HK-2 (cell line): ENCODE measurements at regions not wholly inside any gene's neighbourhood (a gene's known extent, or its start where the extent isn't known, plus 50 kb on each side); places are given as distances from the start of the nearest gene placed in this dataset.
A peak's percentile ranks its signal among the peaks of the same experiment; 100 is the strongest.

ENCODE experiments used
- DNase-seq: peaks from one replicate; pipeline ENCODE4 v3.0.0-alpha.2; 2018; ENCODE audit not compliant: unreplicated experiment

DNA sequence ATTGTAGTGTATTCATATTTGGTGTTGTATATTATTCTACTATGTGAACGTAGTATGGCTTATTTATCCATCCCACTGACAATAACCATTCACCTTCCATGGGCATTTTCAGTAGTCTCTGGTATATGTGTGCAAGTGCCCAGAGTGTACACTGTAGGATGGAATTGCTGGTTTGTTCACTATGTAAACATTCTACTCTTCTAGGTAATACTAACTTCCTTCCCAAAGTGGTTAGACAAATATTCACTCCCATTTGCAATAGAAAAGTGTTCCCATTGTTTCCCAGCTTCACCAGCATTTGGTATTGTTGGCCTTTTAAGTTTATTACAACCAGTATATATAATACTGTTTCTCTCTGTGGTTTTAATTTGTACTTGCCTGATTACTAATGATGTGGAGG is 153.7 kb downstream of the C7orf25 start:
- DNase-seq, result no peak

DNA sequence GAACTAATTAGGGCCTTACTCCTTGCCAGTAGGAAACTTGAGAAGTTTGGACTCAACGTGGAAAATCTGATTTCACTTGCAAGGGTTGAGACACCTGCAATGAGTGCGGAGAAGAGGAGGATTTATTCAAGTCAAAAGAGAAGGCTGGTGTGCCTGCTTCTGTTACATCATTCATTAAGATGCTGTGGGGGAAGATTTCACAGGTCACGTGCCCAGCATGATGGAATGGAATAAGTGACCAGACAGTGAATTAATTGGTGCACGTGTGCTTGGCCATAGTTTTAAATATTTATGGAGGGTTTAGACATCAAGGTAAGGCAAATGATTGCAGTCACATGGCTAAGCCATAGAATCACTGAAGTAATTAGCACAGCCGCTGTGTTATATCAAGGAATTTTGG is 155.0 kb downstream of the C7orf25 start:
- no peak for DNase-seq

DNA sequence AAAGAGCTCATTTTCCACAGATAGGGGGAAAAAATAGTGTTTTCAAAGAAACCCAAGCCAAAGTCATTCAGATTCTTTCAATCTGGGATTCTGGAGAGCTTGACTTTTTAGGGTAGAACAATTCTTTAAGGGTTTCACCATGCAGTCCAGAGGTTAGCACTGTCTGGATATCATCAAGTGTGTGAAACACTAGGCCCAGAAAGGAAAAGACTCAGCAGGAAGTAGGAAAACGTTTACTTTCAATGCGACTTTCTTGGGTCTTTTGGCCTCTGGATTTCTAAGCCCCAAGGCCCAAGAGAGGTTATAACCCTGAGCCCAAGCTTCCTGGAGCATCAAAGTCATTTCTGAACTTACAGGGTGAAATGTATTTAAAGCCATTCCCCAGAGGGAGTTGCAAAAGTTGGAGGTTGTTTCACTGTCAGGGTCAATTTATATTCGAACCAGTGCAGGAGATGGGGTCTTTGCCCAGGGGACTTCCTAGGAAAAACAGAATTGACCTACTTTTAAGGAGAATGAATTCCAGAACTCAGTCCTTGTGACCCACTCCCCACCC is 158.0 kb downstream of the C7orf25 start:
- DNase-seq, result no peak

DNA sequence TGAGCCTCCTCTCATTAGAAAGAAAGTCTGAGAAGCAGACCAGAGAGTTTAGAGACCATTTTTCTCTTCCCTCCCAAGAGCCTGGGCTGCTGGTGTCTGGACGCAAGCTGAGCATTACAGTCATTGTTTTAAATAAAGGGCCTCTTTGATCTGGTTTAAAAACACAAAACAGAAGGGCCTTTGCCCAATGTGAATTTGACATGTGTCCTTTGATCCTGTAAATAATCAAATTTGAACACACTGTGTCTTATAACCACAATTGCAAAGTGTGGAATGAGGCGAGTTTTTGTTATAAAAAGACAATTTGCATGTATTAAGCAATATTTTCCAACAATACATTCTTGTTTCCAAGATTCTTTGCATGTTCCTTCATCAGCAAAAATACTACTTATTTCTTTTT is 158.5 kb downstream of the C7orf25 start:
- no peak for DNase-seq

DNA sequence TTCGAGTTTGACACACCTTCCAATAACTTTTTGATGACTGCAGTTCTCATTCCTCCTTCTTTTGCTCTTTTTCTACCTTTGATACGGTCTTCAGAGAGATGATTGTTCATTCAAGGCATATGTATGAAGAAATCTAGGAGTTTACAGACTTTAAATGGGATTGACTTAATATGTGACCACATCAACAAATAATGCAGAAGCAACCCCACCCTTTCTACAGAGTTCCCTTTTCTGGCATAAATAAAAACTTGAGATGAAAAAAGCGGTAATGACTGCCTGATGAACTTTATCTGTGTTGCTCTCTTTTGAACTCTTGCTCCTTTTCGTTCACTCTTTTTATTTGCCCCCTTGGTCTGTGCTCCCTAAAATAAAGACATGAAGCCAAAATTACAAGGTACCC is 161.7 kb downstream of the C7orf25 start:
- no peak for DNase-seq

DNA sequence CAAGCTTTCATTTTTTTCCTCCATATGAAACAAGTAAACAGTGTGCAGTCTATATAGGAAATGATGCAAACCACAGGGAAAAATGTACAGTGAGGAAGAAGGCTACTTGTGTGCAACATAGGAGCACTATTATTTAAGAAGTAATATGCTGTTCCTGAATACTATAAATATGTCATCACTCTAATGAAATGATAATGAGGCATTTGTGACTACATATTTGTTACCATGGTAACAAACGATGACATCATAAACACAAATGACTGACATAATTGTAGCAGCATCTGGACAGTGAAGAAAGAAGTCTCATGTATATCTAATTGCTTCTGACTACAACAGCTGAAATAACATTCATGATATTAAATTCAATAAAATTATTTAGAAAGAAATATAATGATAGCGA is 164.8 kb downstream of the C7orf25 start:
- DNase-seq, result no peak

DNA sequence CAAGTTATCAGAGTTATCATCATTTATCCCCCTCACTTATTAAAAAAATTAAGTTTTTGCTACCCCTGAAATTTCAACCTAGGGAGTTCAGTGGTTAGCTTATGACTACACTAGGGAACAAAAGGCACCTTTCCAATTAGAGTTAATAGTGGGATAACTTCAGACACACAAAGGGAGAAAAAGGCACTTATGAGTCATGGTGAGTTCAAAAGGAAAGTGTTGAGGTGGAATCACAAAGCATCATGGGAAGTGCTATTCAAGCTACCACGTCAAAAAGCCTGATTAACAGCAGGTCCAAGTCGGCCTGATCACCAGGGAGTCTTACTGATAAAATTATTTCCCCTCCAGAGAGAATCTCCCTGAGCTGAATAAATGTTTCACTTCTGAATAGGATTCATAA is 165.7 kb downstream of the C7orf25 start:
- no peak for DNase-seq

DNA sequence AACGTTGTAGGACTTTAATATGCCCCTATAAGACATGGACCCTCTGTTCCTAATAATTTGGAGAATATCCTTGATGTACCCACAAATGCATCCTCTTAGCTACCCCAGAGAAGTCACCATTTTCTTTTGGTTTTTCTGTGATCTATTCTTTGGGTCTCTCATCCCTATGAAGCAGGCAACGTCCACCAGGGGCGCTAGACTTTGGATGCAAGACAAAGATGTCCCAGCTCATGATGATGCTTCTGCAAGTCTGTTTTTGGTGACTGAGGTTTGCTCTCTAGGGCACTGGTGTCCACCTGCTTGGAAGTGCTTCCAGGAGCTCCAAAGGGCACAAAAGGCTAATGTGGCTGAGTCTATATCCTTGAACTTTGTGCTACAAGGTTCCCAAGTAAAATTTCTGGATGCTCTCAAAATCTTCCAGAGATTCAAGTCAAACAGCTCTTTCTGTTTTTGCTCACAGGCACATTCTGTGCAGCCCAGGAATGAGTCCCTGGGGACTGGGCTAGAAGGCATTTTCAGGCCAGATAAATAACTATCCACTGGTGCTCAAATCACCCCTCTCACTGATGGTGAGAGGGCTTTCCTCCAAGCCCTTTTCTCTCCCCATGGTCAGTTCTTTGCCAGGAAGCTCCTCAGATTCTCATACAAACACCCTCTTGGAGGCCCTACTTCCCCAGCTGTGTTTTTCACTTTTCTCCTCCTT is 166.4 kb downstream of the C7orf25 start:
- DNase-seq, result peak; percentile 16

DNA sequence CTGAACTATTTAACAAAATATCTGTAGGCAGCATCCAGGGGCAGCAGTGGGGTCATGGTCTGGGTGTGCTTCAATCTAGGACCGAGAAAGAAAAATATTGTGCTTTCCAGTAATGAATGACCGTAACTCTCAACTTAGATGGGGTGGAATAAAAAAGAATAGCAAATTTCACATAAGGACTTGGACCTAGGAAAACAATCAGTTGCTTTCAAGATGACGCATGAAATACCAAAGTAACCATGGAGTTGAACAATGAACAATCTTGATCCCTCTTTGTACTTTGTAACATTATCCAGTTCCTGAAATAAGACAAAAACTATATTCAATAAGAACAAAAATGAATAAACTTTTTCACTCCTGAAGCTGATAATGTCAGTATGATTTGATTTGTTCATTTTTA is 167.1 kb downstream of the C7orf25 start:
- DNase-seq, result no peak

DNA sequence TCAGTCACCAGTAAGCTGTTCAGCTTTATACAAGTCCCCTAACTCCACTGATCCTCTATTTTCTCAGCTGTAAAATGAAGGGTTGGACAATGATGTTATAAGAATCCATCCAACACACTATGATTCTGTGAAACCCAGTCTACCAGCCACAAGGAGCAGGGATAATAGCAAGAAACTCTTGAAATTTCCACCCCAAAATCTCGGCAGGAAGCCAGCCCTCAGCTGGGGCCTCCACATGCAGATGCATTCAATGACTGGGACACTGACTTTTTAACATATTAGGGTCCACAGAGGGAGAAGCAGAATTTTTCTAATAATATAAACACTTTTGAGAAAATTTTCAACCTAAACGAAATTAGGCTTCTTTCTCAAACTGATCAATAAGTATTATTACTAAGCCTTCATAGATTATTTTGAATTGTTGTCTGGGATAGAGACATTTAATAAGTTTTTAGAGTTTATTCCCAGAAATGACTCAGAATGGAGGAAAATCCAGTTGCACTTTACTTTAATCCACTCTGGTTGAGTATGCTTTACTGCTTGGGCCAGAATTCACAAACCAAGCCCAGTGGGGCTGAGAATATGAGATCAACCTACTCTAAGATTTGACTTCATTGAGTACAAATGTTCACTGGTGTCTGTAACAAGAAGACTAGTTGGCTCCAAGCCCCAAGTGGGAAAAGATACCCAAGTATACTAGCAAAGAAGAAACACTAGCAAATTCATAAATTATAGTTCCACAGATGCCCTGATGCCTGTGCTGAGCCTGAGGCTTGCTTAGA is 168.6 kb downstream of the C7orf25 start:
- DNase-seq, result no peak

DNA sequence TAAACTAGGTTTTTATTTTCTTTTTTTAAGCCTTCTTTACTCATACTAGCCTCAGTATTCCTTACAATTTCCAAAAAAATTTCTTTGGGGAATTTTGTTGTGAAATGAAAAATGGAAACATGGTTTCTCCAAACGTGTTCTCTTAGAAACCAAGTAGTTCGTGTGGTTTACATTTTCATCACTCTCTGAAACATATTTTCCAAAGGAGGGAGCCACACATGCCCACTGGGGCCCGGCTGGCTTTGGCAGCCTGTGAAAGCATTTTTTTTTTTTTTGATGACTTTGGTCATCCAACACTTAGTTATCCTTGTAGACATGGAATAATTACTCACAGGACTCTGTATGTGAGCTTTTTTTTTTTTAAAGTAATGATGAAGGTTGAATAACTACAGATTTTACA is 169.6 kb downstream of the C7orf25 start:
- DNase-seq, result no peak

DNA sequence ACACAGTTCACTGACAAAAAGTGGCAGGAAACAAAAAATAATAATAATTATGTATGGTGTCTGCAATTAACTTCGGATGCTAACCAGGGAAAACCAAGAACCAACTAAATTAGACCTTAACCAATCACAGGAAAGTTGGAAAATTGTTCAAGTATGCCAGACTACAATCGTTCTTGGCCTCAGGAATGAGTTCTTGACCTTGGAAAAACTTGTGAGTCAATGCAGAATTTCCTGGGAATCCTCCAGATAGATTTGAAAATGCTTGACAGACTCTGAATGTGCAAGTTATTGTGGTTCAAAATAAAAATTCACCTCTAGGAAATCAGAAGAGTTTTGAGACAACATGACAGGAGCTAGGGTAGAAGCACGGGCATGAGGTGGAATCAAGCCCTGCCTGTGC is 171.5 kb downstream of the C7orf25 start:
- no peak for DNase-seq

DNA sequence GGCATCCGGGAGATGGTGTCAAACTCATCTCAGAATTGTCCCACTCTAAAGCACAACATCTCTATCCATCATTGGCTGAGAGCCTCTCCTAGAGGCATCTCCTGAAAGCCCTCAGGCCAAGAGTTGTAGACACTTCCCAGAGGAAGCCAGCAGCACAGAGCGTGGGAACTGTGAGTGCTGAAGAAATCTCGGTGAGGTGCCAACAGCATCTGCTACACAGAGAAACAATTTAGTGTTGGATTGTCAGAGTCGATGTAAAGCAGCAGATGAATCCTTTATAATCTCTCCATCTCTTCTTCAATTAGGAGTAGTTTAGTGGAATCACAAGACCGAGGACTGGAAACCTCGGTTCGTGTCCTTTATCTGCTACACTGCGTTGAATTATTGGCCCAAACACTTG is 172.2 kb downstream of the C7orf25 start:
- no peak for DNase-seq

DNA sequence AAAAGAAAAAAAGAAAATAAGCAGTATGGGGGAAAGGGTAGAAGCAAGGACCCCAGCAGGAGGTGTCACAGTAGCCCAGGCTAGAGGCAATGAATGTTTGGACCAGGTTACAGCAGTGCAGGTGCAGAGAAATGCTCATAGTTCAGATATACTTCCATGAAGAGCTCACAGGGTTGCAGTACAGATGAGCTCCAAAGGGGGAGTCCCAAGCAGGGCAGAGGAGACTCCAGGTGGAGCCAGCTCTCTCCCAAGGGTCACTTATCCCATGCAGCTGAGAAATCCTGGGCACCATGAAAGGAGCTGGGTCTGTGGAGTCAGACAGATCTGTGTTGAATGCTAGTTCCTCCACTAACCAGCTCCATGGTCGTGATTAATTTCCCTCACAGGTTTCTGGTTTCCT is 174.9 kb downstream of the C7orf25 start:
- DNase-seq, result no peak

DNA sequence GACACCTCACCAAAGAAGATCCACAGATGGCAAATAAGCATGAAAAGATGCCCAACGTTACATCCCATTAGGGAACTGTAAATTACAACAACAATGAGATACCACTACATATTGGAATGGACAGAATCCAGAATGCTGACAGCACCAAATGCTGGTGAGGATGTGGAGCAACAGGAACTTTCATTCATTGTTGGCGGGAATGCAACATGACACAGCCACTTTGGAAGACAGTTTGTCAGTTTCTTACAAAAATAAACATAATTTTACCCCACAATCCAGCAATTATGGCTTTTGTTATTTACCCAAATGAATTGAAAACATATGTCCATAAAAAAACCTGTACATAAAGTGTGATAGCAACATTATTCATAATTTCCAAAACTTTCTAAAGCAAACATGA is 176.8 kb downstream of the C7orf25 start:
- no peak for DNase-seq

DNA sequence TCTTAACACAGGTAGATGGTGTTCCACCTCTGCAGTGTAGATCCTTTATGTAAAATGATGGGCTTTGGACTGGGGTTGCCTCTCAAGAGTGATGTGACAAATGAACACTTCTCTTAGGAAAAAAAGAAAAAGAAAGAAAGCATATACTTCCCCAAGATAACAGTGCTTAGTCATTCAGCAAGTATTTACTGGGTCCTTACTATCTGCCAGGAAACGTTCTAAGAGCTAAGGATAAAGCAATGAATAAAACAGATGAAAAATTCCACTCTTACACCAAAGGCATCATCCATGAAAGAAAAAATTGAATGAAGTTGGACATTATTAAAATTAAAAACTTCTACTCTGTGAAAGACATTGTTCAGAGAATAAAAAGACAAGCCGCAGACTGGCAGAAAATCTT is 177.3 kb downstream of the C7orf25 start:
- DNase-seq, result no peak

DNA sequence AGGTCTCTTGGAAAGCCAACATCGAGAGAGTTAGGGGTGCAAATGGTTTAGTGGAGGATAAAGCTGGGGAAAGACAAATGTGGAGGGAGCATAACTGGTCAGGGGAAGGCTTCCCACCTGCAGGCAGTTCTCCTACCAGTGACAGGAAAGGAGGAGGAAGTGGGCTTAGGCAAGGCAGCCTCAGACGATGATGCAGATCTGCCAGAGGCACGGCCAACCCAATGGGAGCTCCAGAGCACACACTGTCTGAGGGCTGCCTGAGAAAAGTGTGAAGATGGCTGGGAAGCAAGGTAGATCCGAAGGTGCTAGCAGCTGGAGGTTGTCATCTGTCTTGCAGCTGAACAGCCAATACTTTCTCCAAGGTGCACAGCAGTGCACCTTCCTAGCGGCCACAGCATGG is 178.8 kb downstream of the C7orf25 start:
- DNase-seq, result no peak

DNA sequence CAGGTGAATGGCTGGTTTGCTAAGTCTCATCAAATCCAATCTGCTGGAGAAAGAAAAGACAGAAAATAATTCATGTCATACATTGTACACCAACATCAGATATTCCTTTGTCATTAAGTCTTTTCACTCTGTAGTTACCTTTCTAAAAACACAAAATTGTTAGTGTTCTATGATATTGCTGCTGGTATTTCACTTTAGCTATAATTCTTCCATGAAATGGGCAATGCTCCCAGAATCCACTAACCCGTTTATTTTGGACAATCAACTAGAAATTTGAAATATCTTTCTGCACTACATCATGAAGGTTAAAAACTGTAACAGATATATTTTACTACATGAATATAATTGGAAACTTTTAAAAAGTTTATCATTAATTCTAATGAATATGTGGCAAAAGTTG is 181.3 kb downstream of the C7orf25 start:
- no peak for DNase-seq

DNA sequence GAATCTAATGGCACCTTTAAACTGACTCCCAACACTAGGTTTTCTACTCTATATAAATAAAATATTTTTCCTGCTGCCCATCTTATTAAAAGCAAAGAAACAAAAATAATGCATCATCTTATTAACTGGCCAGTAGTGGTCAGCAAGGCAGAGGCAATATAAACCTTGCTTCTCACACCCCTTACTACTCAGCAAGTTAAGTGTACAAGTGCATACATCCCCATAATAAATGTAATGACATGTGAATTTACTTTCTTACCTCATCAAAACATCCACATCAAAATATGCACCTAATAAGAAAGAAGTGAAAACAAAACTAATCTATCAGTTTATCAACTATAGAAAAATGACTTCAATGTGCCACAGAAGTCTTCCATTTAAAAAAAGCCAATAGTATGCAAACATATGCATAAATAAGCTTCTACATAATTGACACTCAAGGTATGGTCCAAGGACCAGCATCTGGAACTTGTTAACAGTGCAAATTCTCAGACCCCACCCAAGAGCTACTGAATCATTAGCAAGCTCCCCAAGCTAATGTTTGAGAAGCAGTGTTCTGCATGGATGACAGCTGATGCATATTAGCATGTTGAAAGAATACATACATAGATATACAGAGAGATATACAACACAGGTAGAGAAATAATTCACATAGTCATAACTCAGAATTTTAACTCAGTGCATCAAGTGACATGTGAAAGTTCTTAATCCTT is 182.7 kb downstream of the C7orf25 start:
- no peak for DNase-seq

DNA sequence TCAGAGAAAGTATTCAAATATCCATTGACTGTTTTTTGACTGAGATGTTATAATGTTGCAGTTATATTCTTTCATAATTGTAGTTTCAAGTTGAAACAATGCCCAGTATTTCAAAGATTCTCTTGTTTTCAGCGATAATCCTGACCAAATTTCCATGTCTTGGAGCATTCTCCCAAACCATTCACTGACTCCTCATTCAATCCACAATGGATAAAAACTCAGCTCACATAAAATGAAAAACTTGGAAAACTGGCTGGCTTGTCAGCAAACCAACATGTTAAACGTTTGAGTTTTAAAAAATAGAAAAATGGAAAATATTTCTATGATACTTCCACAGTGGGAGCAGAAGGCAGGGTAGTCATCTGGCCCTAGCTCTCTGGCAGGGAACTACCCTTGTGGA is 184.4 kb downstream of the C7orf25 start:
- no peak for DNase-seq

DNA sequence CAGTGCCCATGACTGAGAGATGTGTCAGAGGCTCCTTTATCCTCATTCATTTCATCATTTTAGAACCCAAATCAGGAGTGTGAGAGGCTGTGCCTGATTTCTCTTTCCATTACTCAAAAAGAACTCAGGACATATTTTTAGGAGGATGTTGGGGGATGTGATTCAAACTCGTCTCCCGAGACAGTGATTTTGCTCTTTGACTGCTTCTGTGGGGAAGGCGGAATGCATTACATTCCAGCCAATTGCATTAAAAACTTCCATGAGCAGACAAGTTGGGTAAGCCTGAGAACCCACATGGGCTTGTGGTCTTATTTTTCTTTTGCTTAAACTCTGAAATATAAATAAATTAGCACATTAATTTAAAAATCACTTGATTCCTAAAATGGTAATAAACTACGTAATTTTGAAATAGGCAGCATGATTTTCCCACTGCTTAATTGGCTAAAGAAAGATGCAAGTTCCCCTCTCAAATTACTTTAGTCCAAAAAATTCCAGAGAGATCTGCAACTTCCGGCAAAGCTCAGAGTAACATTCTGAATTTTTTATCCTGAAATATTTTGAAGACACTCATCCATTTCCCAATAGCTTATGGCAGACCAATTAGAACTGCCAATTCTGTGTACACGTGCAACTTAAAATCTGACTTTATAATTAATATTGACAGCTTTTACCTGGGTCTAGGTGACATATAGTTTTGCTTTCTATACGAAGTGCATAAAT is 185.6 kb downstream of the C7orf25 start:
- DNase-seq, result no peak

DNA sequence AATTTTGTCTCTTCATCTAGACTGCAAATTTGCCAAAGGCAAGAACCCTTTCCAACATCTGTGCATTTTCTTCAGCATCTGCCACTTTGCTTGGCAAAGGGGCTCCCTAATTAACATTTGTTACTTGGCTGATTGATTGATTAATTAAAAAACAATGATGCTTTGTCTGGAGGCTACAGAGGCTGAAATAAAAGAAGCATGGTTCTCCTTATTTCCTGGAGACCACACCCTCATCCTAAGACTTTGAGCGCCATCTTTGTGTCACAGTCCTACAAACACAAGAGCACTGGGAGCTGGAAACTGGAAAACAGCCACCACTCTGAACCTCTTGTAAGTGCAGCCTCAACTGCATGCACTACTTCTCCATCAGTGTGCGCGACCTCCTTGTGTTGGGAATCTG is 189.2 kb downstream of the C7orf25 start:
- DNase-seq, result no peak
